ENCODE measurements at regions not wholly inside any gene's neighbourhood (a gene's known extent, or its start where the extent isn't known, plus 50 kb on each side); places are given as distances from the start of the nearest gene placed in this dataset.

GRCh38 chr6:87799651-87800050 lies 97.6 kb upstream of the AKIRIN2 start:
- dilution Hi-C loops (cut with MboI; ENCODE audit: extremely low pct_ligation_motif_present, low sequenced_read_pairs) (no loop called here), intact Hi-C loops (cut with micrococcal nuclease) (no loop called here)
- no peak overlapping the region for H3K4me3 ChIP-seq (replicated peaks in 1 of 3; ENCODE audit: insufficient read depth in 1 of 3, low read depth in 1 of 3, low read length in 3 of 3)
- no peaks in the 10 kb centered on the region for H3K36me3 ChIP-seq (ENCODE audit: control insufficient read depth in 2 of 2, extremely low read depth in 1 of 2, insufficient read depth in 2 of 2, low read length in 2 of 2)
- no peak overlapping the region for H3K4me2 ChIP-seq (ENCODE audit: insufficient read depth, low read length)
- DNase-seq (ENCODE audit: low read depth, low spot score), result no peak
- FAIRE-seq, result no peak
- POLR2A ChIA-PET, result no interaction called here
- no peak overlapping the region for H2AFZ ChIP-seq (ENCODE audit: low read depth, low read length)
- TF ChIP-seq CTCF (IDR thresholded peaks at IDR 0.05; ENCODE audit: extremely low read depth in 1 of 2, insufficient read depth in 1 of 2, low read depth in 1 of 2, low read length in 2 of 2), result no peak
- no peak for TF ChIP-seq EZH2 (IDR thresholded peaks at IDR 0.05; ENCODE audit: borderline replicate concordance, low read depth, low read length, severe bottlenecking)
- TF ChIP-seq POLR2AphosphoS5 (IDR thresholded peaks at IDR 0.05; ENCODE audit: insufficient read depth, low read depth, low read length), result no peak
- TF ChIP-seq JUN (IDR thresholded peaks at IDR 0.05; ENCODE audit: borderline replicate concordance, insufficient read depth, insufficient read length, low read depth), result no peak
- TF ChIP-seq POLR2A (IDR thresholded peaks at IDR 0.05; ENCODE audit: low read depth, low read length), result no peak
- no peak for TF ChIP-seq GATA2 (IDR thresholded peaks at IDR 0.05; ENCODE audit: insufficient read depth, insufficient read length, low read depth, low read length)
- TF ChIP-seq FOS (IDR thresholded peaks at IDR 0.05; ENCODE audit: borderline replicate concordance, insufficient read depth, low read length), result no peak
- TF ChIP-seq MYC (IDR thresholded peaks at IDR 0.05; ENCODE audit: low read depth, low read length), result no peak
- no peak for TF ChIP-seq MAX (IDR thresholded peaks at IDR 0.05; ENCODE audit: insufficient read depth, insufficient read length)
- H3K4me1 ChIP-seq (ENCODE audit: control insufficient read depth, extremely low read depth, insufficient read depth, low read length), result no peaks in the 10 kb centered on the region
- H3K27me3 ChIP-seq (ENCODE audit: control insufficient read depth in 2 of 2, insufficient read depth in 2 of 2, low read length in 2 of 2), result peaks cover 3 to 6% of the 10 kb centered on the region in 2 experiments
- H3K9me1 ChIP-seq (replicated peaks; ENCODE audit: control insufficient read depth, extremely low read depth, insufficient read depth, low read length), result no peaks in the 10 kb centered on the region
- no peaks in the 10 kb centered on the region for H4K20me1 ChIP-seq (replicated peaks; ENCODE audit: control insufficient read depth, extremely low read depth, insufficient read depth, low read length)
- H3K79me2 ChIP-seq (ENCODE audit: control insufficient read depth, insufficient read depth, low read length), result no peaks in the 10 kb centered on the region
- CTCF ChIA-PET, result no interaction called here
- H3K9ac ChIP-seq (replicated peaks; ENCODE audit: extremely low read depth, insufficient read depth, low read length), result no peak overlapping the region
- BruUV-seq (replicated peaks), result no TSS peak
- H3K27ac ChIP-seq (ENCODE audit: insufficient read depth, low read depth, low read length), result no peak overlapping the region
- H3K9me3 ChIP-seq (replicated peaks; ENCODE audit: control insufficient read depth, insufficient read depth, low read length), result no peaks in the 10 kb centered on the region
